ENCODE measurements at regions not wholly inside any gene's neighbourhood (a gene's known extent, or its start where the extent isn't known, plus 50 kb on each side); places are given as distances from the start of the nearest gene placed in this dataset.

- TF ChIP-seq POLR2A (IDR thresholded peaks at IDR 0.05; ENCODE audit: control extremely low read depth in 1 of 2, low read depth in 2 of 2, low read length in 2 of 2): no peak
- no peak for TF ChIP-seq CHD7 (IDR thresholded peaks at IDR 0.05; ENCODE audit: insufficient replicate concordance, low read length)
- no peak for TF ChIP-seq KDM5A (IDR thresholded peaks at IDR 0.05; ENCODE audit: low read length)
- TF ChIP-seq MAFK (IDR thresholded peaks at IDR 0.05; ENCODE audit: low read depth, low read length): no peak
- TF ChIP-seq CTCF (IDR thresholded peaks at IDR 0.05; ENCODE audit: control extremely low read depth in 1 of 3, insufficient read depth in 1 of 3, low read depth in 1 of 3, low read length in 3 of 3): no peak
- no peak for TF ChIP-seq RXRA (IDR thresholded peaks at IDR 0.05; ENCODE audit: insufficient read depth, low read depth, low read length)
- no peak for TF ChIP-seq CBX5 (IDR thresholded peaks at IDR 0.05; ENCODE audit: low read depth, low read length)
- TF ChIP-seq RFX5 (IDR thresholded peaks at IDR 0.05; ENCODE audit: borderline replicate concordance, low read depth, low read length): no peak
- TF ChIP-seq SRF (IDR thresholded peaks at IDR 0.05; ENCODE audit: low read depth, low read length): no peak
Observed at GRCh38 chr12:128163086-128163485, 103.9 kb upstream of the TMEM132C start.
